ENCODE measurements at regions not wholly inside any gene's neighbourhood (a gene's known extent, or its start where the extent isn't known, plus 50 kb on each side); places are given as distances from the start of the nearest gene placed in this dataset.
"Not testable (repeated sequence)": the region's sequence is repeated elsewhere in the genome, so short reads cannot be mapped to it uniquely, and the experiment has no call there.

DNA sequence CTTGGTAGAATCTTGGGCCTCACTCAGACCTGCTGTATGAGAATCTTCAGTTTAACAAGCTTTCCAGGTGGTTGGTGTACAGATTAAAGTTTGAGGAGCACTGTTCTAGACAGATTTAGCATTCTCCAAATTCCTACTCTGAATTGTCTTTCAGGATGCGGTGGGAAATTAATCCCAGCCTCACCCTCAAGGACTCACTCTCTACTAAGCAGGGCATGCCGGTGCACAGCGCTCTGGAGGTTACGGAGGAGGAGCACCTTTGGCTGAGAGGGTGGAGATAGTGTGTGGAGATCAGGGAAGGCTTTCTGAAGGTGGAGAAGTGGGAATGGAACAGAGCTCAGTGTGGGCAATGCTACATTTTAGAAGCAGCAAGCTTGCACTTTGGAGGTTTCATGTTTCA, 359.2 kb downstream of the LRATD1 start:
- Mint-ChIP-seq H3K4me3 (no peak overlapping the region), H3K36me3 (ENCODE audit: low read depth) (no peaks in the 10 kb centered on the region), H3K4me1 (ENCODE audit: low read depth) (no peaks in the 10 kb centered on the region), H3K9me3 (peaks cover 25% of the 10 kb centered on the region), H3K27ac (no peak overlapping the region), H3K27me3 (ENCODE audit: insufficient read depth) (no peaks in the 10 kb centered on the region)
- no peak for DNase-seq
- TF ChIP-seq, protein P1, sequence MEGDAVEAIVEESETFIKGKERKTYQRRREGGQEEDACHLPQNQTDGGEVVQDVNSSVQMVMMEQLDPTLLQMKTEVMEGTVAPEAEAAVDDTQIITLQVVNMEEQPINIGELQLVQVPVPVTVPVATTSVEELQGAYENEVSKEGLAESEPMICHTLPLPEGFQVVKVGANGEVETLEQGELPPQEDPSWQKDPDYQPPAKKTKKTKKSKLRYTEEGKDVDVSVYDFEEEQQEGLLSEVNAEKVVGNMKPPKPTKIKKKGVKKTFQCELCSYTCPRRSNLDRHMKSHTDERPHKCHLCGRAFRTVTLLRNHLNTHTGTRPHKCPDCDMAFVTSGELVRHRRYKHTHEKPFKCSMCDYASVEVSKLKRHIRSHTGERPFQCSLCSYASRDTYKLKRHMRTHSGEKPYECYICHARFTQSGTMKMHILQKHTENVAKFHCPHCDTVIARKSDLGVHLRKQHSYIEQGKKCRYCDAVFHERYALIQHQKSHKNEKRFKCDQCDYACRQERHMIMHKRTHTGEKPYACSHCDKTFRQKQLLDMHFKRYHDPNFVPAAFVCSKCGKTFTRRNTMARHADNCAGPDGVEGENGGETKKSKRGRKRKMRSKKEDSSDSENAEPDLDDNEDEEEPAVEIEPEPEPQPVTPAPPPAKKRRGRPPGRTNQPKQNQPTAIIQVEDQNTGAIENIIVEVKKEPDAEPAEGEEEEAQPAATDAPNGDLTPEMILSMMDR (IDR thresholded peaks at IDR 0.05) = no peak

DNA sequence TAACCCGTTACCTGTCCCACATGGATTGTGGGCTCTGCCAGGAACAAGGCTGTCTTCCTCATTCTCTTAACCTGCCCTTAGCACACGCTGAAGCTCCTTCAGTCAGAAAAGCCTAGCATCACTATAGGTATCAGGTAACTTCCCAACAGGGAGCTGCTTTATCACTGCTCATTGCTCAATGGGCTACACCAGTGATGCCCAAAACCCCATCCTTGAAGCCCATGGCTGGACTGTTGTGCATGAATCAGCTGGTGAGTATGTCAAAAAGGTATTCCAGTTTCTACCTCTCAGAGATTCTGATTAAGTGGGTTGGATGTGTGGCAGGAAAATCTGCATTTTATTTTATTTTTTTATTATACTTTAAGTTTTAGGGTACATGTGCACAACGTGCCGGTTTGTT, 362.2 kb downstream of the LRATD1 start:
- no peak overlapping the region for H3K4me3 Mint-ChIP-seq

DNA sequence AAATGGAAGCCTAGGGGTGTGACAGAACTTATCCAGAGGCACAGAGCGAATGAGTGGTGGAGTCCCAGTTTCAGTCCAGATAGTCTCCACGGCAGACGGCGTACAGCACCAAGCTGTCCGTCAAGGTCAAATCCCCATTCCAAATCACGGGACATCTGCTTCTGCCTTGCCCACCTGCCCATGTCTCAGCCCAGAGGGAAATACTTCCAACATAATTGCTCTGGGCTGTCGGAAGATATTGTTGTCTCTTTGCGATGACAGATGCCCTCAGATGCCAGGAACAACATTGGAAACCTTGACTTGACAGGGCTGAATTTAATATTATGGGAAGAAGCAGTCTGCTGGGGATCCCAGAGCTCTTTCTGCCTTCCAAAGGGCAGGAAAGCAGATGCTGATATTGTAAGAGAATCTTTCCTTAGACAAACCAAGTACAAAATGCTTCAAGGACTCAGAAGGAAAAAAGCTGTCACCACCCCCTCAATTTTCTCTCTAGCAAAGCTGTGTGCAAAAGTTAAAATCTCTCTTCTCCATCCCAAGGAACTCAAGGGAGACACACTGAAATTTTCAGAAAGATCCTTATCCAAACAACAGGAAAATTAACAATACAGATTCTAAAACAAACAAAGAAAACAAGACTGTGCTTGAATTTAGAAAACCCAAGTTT, 364.0 kb downstream of the LRATD1 start:
- no peak for DNase-seq
- H3K9me3 Mint-ChIP-seq = peaks cover 24% of the 10 kb centered on the region
- H3K4me3 Mint-ChIP-seq = no peak overlapping the region
- no peaks in the 10 kb centered on the region for H3K4me1 Mint-ChIP-seq (ENCODE audit: low read depth)
- no peak overlapping the region for H3K27ac Mint-ChIP-seq
- H3K36me3 Mint-ChIP-seq (ENCODE audit: low read depth) = no peaks in the 10 kb centered on the region
- TF ChIP-seq, protein P1 (IDR thresholded peaks at IDR 0.05) = no peak
- H3K27me3 Mint-ChIP-seq (ENCODE audit: insufficient read depth) = no peaks in the 10 kb centered on the region

More for the DNA sequence above, 362.2 kb downstream of the LRATD1 start:
- Mint-ChIP-seq H3K4me1 (ENCODE audit: low read depth) (no peaks in the 10 kb centered on the region), H3K36me3 (ENCODE audit: low read depth) (no peaks in the 10 kb centered on the region), H3K27ac (no peak overlapping the region), H3K27me3 (ENCODE audit: insufficient read depth) (no peaks in the 10 kb centered on the region), H3K9me3 (peaks cover 29% of the 10 kb centered on the region)
- no peak for DNase-seq
- TF ChIP-seq, protein P1 (IDR thresholded peaks at IDR 0.05) = no peak

DNA sequence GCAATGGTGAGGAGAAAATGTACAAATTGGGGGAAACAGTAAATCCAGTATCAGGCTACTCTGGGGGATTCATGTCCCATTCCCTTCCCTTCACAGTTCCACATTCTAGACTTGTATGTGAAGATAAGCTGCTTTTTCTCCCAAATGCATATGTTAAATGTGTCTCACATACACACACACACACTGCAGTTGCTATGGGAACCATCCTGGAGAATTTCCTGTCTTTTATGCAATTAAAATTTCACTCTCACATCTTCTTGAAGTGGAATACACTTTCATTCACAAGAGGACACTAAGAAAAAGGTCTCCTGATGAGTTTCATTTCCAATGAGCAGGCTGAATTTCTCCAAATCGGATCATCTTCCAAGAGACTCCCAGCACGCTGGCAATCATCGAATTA, 366.0 kb downstream of the LRATD1 start:
- TF ChIP-seq, protein P1 (IDR thresholded peaks at IDR 0.05) = no peak
- Mint-ChIP-seq H3K4me3 (no peak overlapping the region), H3K36me3 (ENCODE audit: low read depth) (no peaks in the 10 kb centered on the region), H3K27ac (no peak overlapping the region), H3K27me3 (ENCODE audit: insufficient read depth) (no peaks in the 10 kb centered on the region), H3K4me1 (ENCODE audit: low read depth) (no peaks in the 10 kb centered on the region), H3K9me3 (peaks cover 26% of the 10 kb centered on the region)
- DNase-seq = no peak

DNA sequence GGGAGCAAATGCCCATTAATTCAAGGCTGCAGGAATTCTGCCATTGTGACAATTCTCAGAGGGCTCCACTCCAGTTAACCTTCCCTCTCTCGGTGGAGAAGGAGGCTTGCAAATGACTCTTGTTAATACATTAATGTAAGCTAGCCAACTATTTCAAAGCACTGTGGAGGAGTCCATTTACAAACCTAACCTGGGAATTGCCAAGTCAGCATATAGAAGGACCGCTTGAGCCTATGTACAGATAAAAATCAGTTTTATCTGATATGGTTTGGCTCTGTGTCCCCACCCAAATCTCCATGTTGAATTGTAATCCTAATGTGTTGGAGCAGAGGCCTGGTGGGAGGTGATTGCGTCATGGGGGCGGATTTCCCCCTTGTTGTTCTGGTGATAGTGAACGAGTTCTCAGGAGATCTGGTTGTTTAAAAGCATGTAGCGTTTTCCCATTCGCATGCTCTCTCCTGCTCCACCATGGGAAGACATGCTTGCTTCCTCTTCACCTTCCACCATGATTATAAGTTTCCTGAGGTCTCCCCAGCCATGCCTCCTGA, 366.7 kb downstream of the LRATD1 start:
- Mint-ChIP-seq H3K27ac (no peak overlapping the region), H3K4me3 (no peak overlapping the region), H3K36me3 (ENCODE audit: low read depth) (no peaks in the 10 kb centered on the region), H3K4me1 (ENCODE audit: low read depth) (no peaks in the 10 kb centered on the region), H3K9me3 (peaks cover 31% of the 10 kb centered on the region), H3K27me3 (ENCODE audit: insufficient read depth) (no peaks in the 10 kb centered on the region)
- TF ChIP-seq, protein P1 (IDR thresholded peaks at IDR 0.05) = no peak
- DNase-seq = no peak

DNA sequence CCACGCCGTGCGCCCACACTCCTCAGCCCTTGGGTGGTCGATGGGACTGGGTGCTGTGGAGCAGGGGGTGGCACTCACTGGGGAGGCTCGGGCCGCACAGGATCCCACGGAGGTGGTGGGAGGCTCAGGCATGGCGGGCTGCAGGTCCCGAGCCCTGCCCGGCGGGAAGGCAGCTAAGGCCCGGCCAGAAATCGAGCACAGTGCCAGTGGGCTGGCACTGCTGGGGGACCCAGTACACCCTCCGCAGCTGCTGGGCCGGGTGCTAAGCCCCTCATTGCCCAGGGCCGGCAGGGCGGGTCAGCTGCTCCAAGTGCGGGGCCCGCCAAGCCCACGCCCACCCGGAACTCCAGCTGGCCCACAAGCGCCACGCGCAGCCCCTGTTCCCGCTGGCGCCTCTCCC, 370.0 kb downstream of the LRATD1 start:
- H3K27ac Mint-ChIP-seq; H3K36me3 Mint-ChIP-seq (ENCODE audit: low read depth); H3K27me3 Mint-ChIP-seq (ENCODE audit: insufficient read depth); DNase-seq; H3K4me1 Mint-ChIP-seq (ENCODE audit: low read depth); H3K4me3 Mint-ChIP-seq: not testable (repeated sequence)
- H3K9me3 Mint-ChIP-seq = peaks cover 14% of the 10 kb centered on the region; the same call in 1 of the 2 replicates

Data from HFFc6 (cell line).